ENCODE measurements at regions not wholly inside any gene's neighbourhood (a gene's known extent, or its start where the extent isn't known, plus 50 kb on each side); places are given as distances from the start of the nearest gene placed in this dataset.

- TF ChIP-seq ZNF830 (tag by site-specific recombination; IDR thresholded peaks at IDR 0.05; ENCODE audit: low read depth) = no peak
- TF ChIP-seq SCRT2 (tag by site-specific recombination; IDR thresholded peaks at IDR 0.05) = 0 out of 2 replicates have a peak, but pooled peaks have one; percentile 9
- peak; percentile 96 for TF ChIP-seq ZNF280D (tag by site-specific recombination; IDR thresholded peaks at IDR 0.05)
- 0 out of 2 replicates have a peak, but pooled peaks have one; percentile 60 for TF ChIP-seq ZNF626 (tag by site-specific recombination; IDR thresholded peaks at IDR 0.05)
- TF ChIP-seq ZNF843 (tag by site-specific recombination; IDR thresholded peaks at IDR 0.05) = no peak
- TF ChIP-seq MYNN (tag by site-specific recombination; IDR thresholded peaks at IDR 0.05; ENCODE audit: borderline replicate concordance) = no peak
- no peak for TF ChIP-seq ZIC2 (tag by site-specific recombination; IDR thresholded peaks at IDR 0.05)
- TF ChIP-seq ZNF654 (tag by site-specific recombination; IDR thresholded peaks at IDR 0.05; ENCODE audit: low read depth) = peak; percentile 41; the same call in 1 of the 2 replicates
- peak; percentile 100 for TF ChIP-seq TRIM28 (IDR thresholded peaks at IDR 0.05; ENCODE audit: borderline replicate concordance, low read length)
- no peak for TF ChIP-seq PBX3 (CRISPR knock-in tag; IDR thresholded peaks at IDR 0.05)
- no peak for TF ChIP-seq ZXDB (tag by site-specific recombination; IDR thresholded peaks at IDR 0.05)
- TF ChIP-seq KLF9 (tag by site-specific recombination; IDR thresholded peaks at IDR 0.05; ENCODE audit: low read depth) = no peak
- TF ChIP-seq ZBTB6 (tag by site-specific recombination; IDR thresholded peaks at IDR 0.05) = no peak
- no peak for TF ChIP-seq REPIN1 (tag by site-specific recombination; IDR thresholded peaks at IDR 0.05; ENCODE audit: low read depth)
- no peak for TF ChIP-seq ZNF24 (tag by site-specific recombination; IDR thresholded peaks at IDR 0.05)
- 0 out of 2 replicates have a peak, but pooled peaks have one; percentile 32 for TF ChIP-seq ZNF549 (tag by site-specific recombination; IDR thresholded peaks at IDR 0.05)
- TF ChIP-seq ZNF639 (tag by site-specific recombination; IDR thresholded peaks at IDR 0.05) = no peak
- TF ChIP-seq CTCF (tag by site-specific recombination; IDR thresholded peaks at IDR 0.05) = peak; percentile 41; the same call in 1 of the 2 replicates
- TF ChIP-seq ZNF157 (tag by site-specific recombination; IDR thresholded peaks at IDR 0.05) = no peak
- no peak for TF ChIP-seq FEZF1 (tag by site-specific recombination; IDR thresholded peaks at IDR 0.05)
- TF ChIP-seq ZNF174 (tag by site-specific recombination; IDR thresholded peaks at IDR 0.05) = no peak
- TF ChIP-seq ZNF518A (tag by site-specific recombination; conservative IDR thresholded peaks at IDR 0.05; ENCODE audit: low read depth) = peak; percentile 65
- TF ChIP-seq ZNF621 (tag by site-specific recombination; IDR thresholded peaks at IDR 0.05) = no peak
- no peak for TF ChIP-seq BCL6B (tag by site-specific recombination; IDR thresholded peaks at IDR 0.05)
- no peak for TF ChIP-seq BCL11B (tag by site-specific recombination; IDR thresholded peaks at IDR 0.05; ENCODE audit: low read depth)
- 0 out of 2 replicates have a peak, but pooled peaks have one; percentile 35 for TF ChIP-seq ZNF610 (tag by site-specific recombination; IDR thresholded peaks at IDR 0.05; ENCODE audit: borderline replicate concordance)
These were observed 288.2 kb downstream of the IKZF2 start (continued) for GRCh38 chr2:212863185-212863588.

All from HEK293 (cell line).